Right lobe of liver (tissue), 4 donors: ENCODE measurements at regions not wholly inside any gene's neighbourhood (a gene's known extent, or its start where the extent isn't known, plus 50 kb on each side); places are given as distances from the start of the nearest gene placed in this dataset.

Experiments used
- POLR2A ChIP-seq: fragments of 450-650 bp; IDR thresholded peaks from one replicate; pipeline ENCODE4 v1.6.1; 2017; ENCODE audit warnings: antibody characterized with exemption, mild to moderate bottlenecking
- TF ChIP-seq, protein P1 (sequence below), 4 donors: fragments of 200-600 bp in 3 of 4; fragments of 450-650 bp in 1 of 4; IDR thresholded peaks; one replicate each; pipeline versions ENCODE4 v1.5.1 to v1.8.0; 2016 to 2022; ENCODE audit warnings: antibody characterized with exemption in 4 of 4, mild to moderate bottlenecking in 2 of 4
- donor health status: DM: no; HTN: no; CAD: no.
- donor health status: DM: no; HTN: no; CAD: no.
- donor health status: DM: no; HTN: yes; CAD: no.

GRCh38 chr13:81577601-81578195, 1236.8 kb upstream of the SPRY2 start:
- TF ChIP-seq, protein P1, sequence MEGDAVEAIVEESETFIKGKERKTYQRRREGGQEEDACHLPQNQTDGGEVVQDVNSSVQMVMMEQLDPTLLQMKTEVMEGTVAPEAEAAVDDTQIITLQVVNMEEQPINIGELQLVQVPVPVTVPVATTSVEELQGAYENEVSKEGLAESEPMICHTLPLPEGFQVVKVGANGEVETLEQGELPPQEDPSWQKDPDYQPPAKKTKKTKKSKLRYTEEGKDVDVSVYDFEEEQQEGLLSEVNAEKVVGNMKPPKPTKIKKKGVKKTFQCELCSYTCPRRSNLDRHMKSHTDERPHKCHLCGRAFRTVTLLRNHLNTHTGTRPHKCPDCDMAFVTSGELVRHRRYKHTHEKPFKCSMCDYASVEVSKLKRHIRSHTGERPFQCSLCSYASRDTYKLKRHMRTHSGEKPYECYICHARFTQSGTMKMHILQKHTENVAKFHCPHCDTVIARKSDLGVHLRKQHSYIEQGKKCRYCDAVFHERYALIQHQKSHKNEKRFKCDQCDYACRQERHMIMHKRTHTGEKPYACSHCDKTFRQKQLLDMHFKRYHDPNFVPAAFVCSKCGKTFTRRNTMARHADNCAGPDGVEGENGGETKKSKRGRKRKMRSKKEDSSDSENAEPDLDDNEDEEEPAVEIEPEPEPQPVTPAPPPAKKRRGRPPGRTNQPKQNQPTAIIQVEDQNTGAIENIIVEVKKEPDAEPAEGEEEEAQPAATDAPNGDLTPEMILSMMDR (IDR thresholded peaks at IDR 0.05), result no peak
- TF ChIP-seq POLR2A, result no peak
